Lung (tissue), 11 donors: ENCODE measurements at regions not wholly inside any gene's neighbourhood (a gene's known extent, or its start where the extent isn't known, plus 50 kb on each side); places are given as distances from the start of the nearest gene placed in this dataset.
A peak's percentile ranks its signal among the peaks of the same experiment; 100 is the strongest.

ENCODE experiments used
- ATAC-seq: fragments of 200-7000 bp; cut with Tn5 transposase; one replicate; pipeline ENCODE4 v1.9.1; 2020; ENCODE audit warnings: moderate number of reproducible peaks; ENCODE audit not compliant: insufficient read depth, low FRiP score
- DNase-seq, 3 donors: peaks; one replicate each; pipeline ENCODE4 v3.0.0-alpha.2; 2013 to 2017
- H3K27ac ChIP-seq, 2 donors: one replicate each; pipeline ENCODE4 v1.5.1; 2013; ENCODE audit warnings: mild to moderate bottlenecking in 2 of 2, moderate library complexity in 2 of 2, control low read depth in 1 of 2, inconsistent platforms in 1 of 2, low read depth in 1 of 2, low read length in 1 of 2
- H3K27me3 ChIP-seq, 3 donors: one replicate each; pipeline ENCODE4 v1.5.1; 2013; ENCODE audit warnings: low read length in 2 of 3; ENCODE audit not compliant: control insufficient read depth in 3 of 3, insufficient read depth in 3 of 3
- H3K36me3 ChIP-seq, 4 donors: one replicate each; pipeline ENCODE4 v1.5.1; 2013; ENCODE audit warnings: low read length in 4 of 4, mild to moderate bottlenecking in 1 of 4, moderate library complexity in 1 of 4; ENCODE audit not compliant: control insufficient read depth in 4 of 4, insufficient read depth in 4 of 4
- H3K4me1 ChIP-seq, 5 donors: one replicate each; pipeline ENCODE4 v1.5.1; 2013; ENCODE audit warnings: low read length in 5 of 5, mild to moderate bottlenecking in 2 of 5, moderate library complexity in 1 of 5; ENCODE audit not compliant: control insufficient read depth in 5 of 5, insufficient read depth in 5 of 5
- H3K4me3 ChIP-seq: one replicate; pipeline ENCODE4 v1.5.1; 2013; ENCODE audit warnings: mild to moderate bottlenecking, control low read depth, moderate library complexity
- H3K9ac ChIP-seq, 2 donors: one replicate each; pipeline ENCODE4 v1.5.1; 2013; ENCODE audit warnings: low read length in 2 of 2, control low read depth in 1 of 2; ENCODE audit not compliant: insufficient read depth in 1 of 2
- H3K9me3 ChIP-seq, 4 donors: one replicate each; pipeline ENCODE4 v1.5.1; 2013; ENCODE audit warnings: low read length in 3 of 4, mild to moderate bottlenecking in 1 of 4, moderate library complexity in 1 of 4; ENCODE audit not compliant: control insufficient read depth in 4 of 4, insufficient read depth in 3 of 4
- CTCF ChIP-seq: IDR thresholded peaks from 2 replicates; pipeline ENCODE4 v1.5.1; 2012; ENCODE audit warnings: mild to moderate bottlenecking; ENCODE audit errors: control extremely low read depth, extremely low read depth
- WGBS, 2 donors: extraction: QIAGEN DNeasy Blood & Tissue Kit; methylation state at CpG; one replicate each; pipeline ENCODE4 v1.1.7; 2013; 5-methylcytosine and 5-hydroxymethylcytosine counted together
- donor health status: control.
- donor health status: control.
- donor health status: Bipolar disorder and iron deficiency.
- donor health status: healthy.
- donor health status: DM: yes; HTN: yes; CAD: no.

GRCh38 chr3:16085884-16086608 is 88.4 kb upstream of the GALNT15 start:
- no peaks in the 10 kb centered on the region for H3K27me3 ChIP-seq
- 74 to 78% methylated on average over 13 of the region's 13 CpGs for WGBS, 2 donors
- H3K36me3 ChIP-seq: no peaks in the 10 kb centered on the region
- no peak overlapping the region for H3K9ac ChIP-seq
- ATAC-seq (no peak), DNase-seq (peak; percentile 71 to 93 (median 80))
- peaks cover 3 to 33% (median 5%) of the 10 kb centered on the region in 5 donors for H3K4me1 ChIP-seq
- no peak overlapping the region for H3K4me3 ChIP-seq
- no peak for TF ChIP-seq CTCF
- H3K9me3 ChIP-seq: peaks cover 0 to 12% (median 2%) of the 10 kb centered on the region in 4 donors
- H3K27ac ChIP-seq: no peak overlapping the region

GRCh38 chr3:16086690-16087089 is 87.8 kb upstream of the GALNT15 start:
- H3K9me3 ChIP-seq: peaks cover 0 to 7% (median 0%) of the 10 kb centered on the region in 4 donors
- H3K9ac ChIP-seq: no peak overlapping the region
- H3K4me1 ChIP-seq: peaks cover 3 to 39% (median 5%) of the 10 kb centered on the region in 5 donors
- WGBS, 2 donors: 62 to 78% methylated on average over 1 of the region's 1 CpG
- TF ChIP-seq CTCF: no peak
- no peak overlapping the region for H3K27ac ChIP-seq
- H3K27me3 ChIP-seq: no peaks in the 10 kb centered on the region
- H3K4me3 ChIP-seq: no peak overlapping the region
- no peak for DNase-seq
- no peaks in the 10 kb centered on the region for H3K36me3 ChIP-seq
- ATAC-seq: no peak

GRCh38 chr3:16088496-16088895 is 86.0 kb upstream of the GALNT15 start:
- WGBS, 2 donors: 84 to 93% methylated on average over 1 of the region's 1 CpG
- Histone ChIP-seq H3K36me3 (no peaks in the 10 kb centered on the region), H3K27ac (no peak overlapping the region), H3K9ac (no peak overlapping the region), H3K4me1 (peaks cover 3 to 39% (median 5%) of the 10 kb centered on the region in 5 donors), H3K4me3 (no peak overlapping the region), H3K27me3 (no peaks in the 10 kb centered on the region), H3K9me3 (peaks cover 0 to 3% (median 0%) of the 10 kb centered on the region in 4 donors)
- DNase-seq (no peak), ATAC-seq (no peak)
- no peak for TF ChIP-seq CTCF
